GM12878 (cell line): ENCODE measurements at regions not wholly inside any gene's neighbourhood (a gene's known extent, or its start where the extent isn't known, plus 50 kb on each side); places are given as distances from the start of the nearest gene placed in this dataset.
"Not testable (repeated sequence)": the region's sequence is repeated elsewhere in the genome, so short reads cannot be mapped to it uniquely, and the experiment has no call there.

ENCODE experiments used
- ATAC-seq: fragments of 200-7000 bp; cut with Tn5 transposase; 3 replicates; pipeline ENCODE4 v1.9.1; 2020; ENCODE audit warnings: mild to moderate bottlenecking, moderate library complexity
- BruUV-seq: library from RNA; stranded (reverse); fragments of 400-500 nt; replicated peaks from 2 replicates; lab custom pipeline; 2021; lab: Mats Ljungman, UMichigan
- CTCF ChIA-PET: fragments of 300-600 bp; sonication (Branson Sonifier 250); formaldehyde crosslinking; extraction: SDS; loops from one replicate; lab custom pipeline; 2021; ENCODE audit warnings: inconsistent platforms; lab: Yijun Ruan, JAX
- POLR2A ChIA-PET: fragments of 350-600 bp; formaldehyde crosslinking; extraction: SDS; loops from one replicate; lab custom pipeline; 2021; ENCODE audit warnings: inconsistent platforms; lab: Charles Lee
- RAD21 ChIA-PET: fragments of 300-600 bp; sonication (Branson Sonifier 250); formaldehyde crosslinking; loops from one replicate; lab custom pipeline; 2023; ENCODE audit warnings: antibody characterized with exemption; ENCODE audit not compliant: unreplicated experiment; lab: Charles Lee
- SMC1A ChIA-PET: fragments of 300-600 bp; sonication (Branson Sonifier 250); formaldehyde crosslinking; loops from one replicate; lab custom pipeline; 2023; ENCODE audit not compliant: unreplicated experiment, uncharacterized antibody; lab: Charles Lee
- DNase-seq: peaks from one replicate; pipeline ENCODE4 v3.0.0-alpha.2; 2011; ENCODE audit warnings: low read depth, low spot score
- FAIRE-seq: peaks from 3 replicates; lab custom pipeline; 2011; peaks lifted over from hg19 to GRCh38; lab: Jason Lieb, UNC
- H2AFZ ChIP-seq: 2 replicates; pipeline ENCODE4 v1.6.0; 2011; ENCODE audit warnings: low read depth, low read length, control low read depth; ENCODE audit not compliant: control insufficient read depth
- H3K27ac ChIP-seq: 2 replicates; pipeline ENCODE4 v1.5.1; 2011; ENCODE audit warnings: control low read depth; ENCODE audit not compliant: control insufficient read depth, insufficient read depth
- H3K27me3 ChIP-seq, 2 experiments: replicated peaks in 1 of 2; 2 replicates each; pipeline versions ENCODE4 v1.6.0 to v1.6.1; 2011; ENCODE audit warnings: low read length in 1 of 2; ENCODE audit not compliant: control insufficient read depth in 2 of 2, insufficient read depth in 2 of 2
- H3K36me3 ChIP-seq, 2 experiments: 2 replicates each; pipeline ENCODE4 v1.5.1; 2011; ENCODE audit warnings: low read length in 1 of 2; ENCODE audit not compliant: control insufficient read depth in 2 of 2, insufficient read depth in 2 of 2
- H3K4me1 ChIP-seq: 2 replicates; pipeline ENCODE4 v1.6.1; 2011; ENCODE audit warnings: mild to moderate bottlenecking, low read length, moderate library complexity, mixed read lengths; ENCODE audit not compliant: control insufficient read depth, insufficient read depth
- H3K4me2 ChIP-seq: 2 replicates; pipeline ENCODE4 v1.6.0; 2011; ENCODE audit warnings: control low read depth; ENCODE audit not compliant: control insufficient read depth, insufficient read depth
- H3K4me3 ChIP-seq: fragments of 200-600 bp; sonication (generic); 2 replicates; pipeline ENCODE4 v1.5.1; 2016
- H3K79me2 ChIP-seq: 2 replicates; pipeline ENCODE4 v1.6.0; 2011; ENCODE audit warnings: low read length; ENCODE audit not compliant: control insufficient read depth, insufficient read depth
- H3K9ac ChIP-seq: 2 replicates; pipeline ENCODE4 v1.8.0; 2011; ENCODE audit warnings: low read length, control low read depth, mixed read lengths; ENCODE audit not compliant: control insufficient read depth, insufficient read depth
- H3K9me3 ChIP-seq: replicated peaks from 3 replicates; pipeline ENCODE4 v1.5.1; 2011; ENCODE audit warnings: mild to moderate bottlenecking, low read length; ENCODE audit not compliant: control insufficient read depth, insufficient read depth
- H4K20me1 ChIP-seq: 2 replicates; pipeline ENCODE4 v1.6.0; 2011; ENCODE audit not compliant: control insufficient read depth, insufficient read depth
- BCL11A ChIP-seq: IDR thresholded peaks from 2 replicates; pipeline ENCODE4 v1.6.1; 2011; ENCODE audit warnings: low read depth, low read length
- CBFB ChIP-seq: IDR thresholded peaks from 2 replicates; pipeline ENCODE4 v1.6.1; 2016; ENCODE audit warnings: antibody characterized with exemption, low read depth
- CREM ChIP-seq: IDR thresholded peaks from 2 replicates; pipeline ENCODE4 v1.6.1; 2014; ENCODE audit warnings: antibody characterized with exemption, low read depth
- EED ChIP-seq: sonication (generic); IDR thresholded peaks from 2 replicates; pipeline ENCODE4 v1.6.1; 2016; ENCODE audit warnings: antibody characterized with exemption, low read depth
- ETV6 ChIP-seq, 2 experiments: fragments of 450-650 bp in 1 of 2; IDR thresholded peaks in 1 of 2; conservative IDR thresholded peaks in 1 of 2; 2 replicates each; pipeline ENCODE4 v1.6.1; 2014; ENCODE audit warnings: antibody characterized with exemption in 1 of 2, borderline replicate concordance in 1 of 2, low read depth in 1 of 2, mild to moderate bottlenecking in 1 of 2, moderate library complexity in 1 of 2
- HDGF ChIP-seq: fragments of 450-650 bp; IDR thresholded peaks from 2 replicates; pipeline ENCODE4 v1.6.1; 2016; ENCODE audit warnings: antibody characterized with exemption
- IKZF1 ChIP-seq: fragments of 450-650 bp; conservative IDR thresholded peaks from 2 replicates; pipeline ENCODE4 v1.6.1; 2017; ENCODE audit warnings: antibody characterized with exemption, mild to moderate bottlenecking
- KLF5 ChIP-seq: fragments of 450-650 bp; IDR thresholded peaks from 2 replicates; pipeline ENCODE4 v1.6.1; 2014; ENCODE audit warnings: mild to moderate bottlenecking; ENCODE audit not compliant: partially characterized antibody
- MTA3 ChIP-seq: IDR thresholded peaks from 2 replicates; pipeline ENCODE4 v1.6.1; 2012; ENCODE audit warnings: low read length, inconsistent platforms, borderline replicate concordance
- NBN ChIP-seq: fragments of 450-650 bp; IDR thresholded peaks from 2 replicates; pipeline ENCODE4 v1.6.1; 2016
- PAX5 ChIP-seq: IDR thresholded peaks from 2 replicates; pipeline ENCODE4 v1.6.1; 2011; ENCODE audit warnings: low read depth, low read length, borderline replicate concordance
- RAD51 ChIP-seq: fragments of 450-650 bp; IDR thresholded peaks from 2 replicates; pipeline ENCODE4 v1.6.1; 2016; ENCODE audit warnings: moderate library complexity, mild to moderate bottlenecking, inconsistent platforms
- SMAD1 ChIP-seq: fragments of 450-650 bp; IDR thresholded peaks from 2 replicates; pipeline ENCODE4 v1.6.1; 2018; ENCODE audit warnings: mild to moderate bottlenecking, low read depth; ENCODE audit not compliant: partially characterized antibody
- TCF7 ChIP-seq: IDR thresholded peaks from 2 replicates; pipeline ENCODE4 v1.6.1; 2014; ENCODE audit warnings: antibody characterized with exemption, borderline replicate concordance
- YY1 ChIP-seq: IDR thresholded peaks from 2 replicates; pipeline ENCODE4 v1.6.1; 2011; ENCODE audit warnings: low read depth, mild to moderate bottlenecking, low read length
- ZNF687 ChIP-seq: fragments of 450-650 bp; IDR thresholded peaks from 2 replicates; pipeline ENCODE4 v1.6.1; 2017; ENCODE audit warnings: mild to moderate bottlenecking, moderate library complexity
- ZZZ3 ChIP-seq: IDR thresholded peaks from 2 replicates; pipeline ENCODE4 v1.6.1; 2011; ENCODE audit warnings: low read depth; ENCODE audit not compliant: control insufficient read depth, insufficient read length
- WGBS: methylation state at CpG from one replicate; pipeline ENCODE4 v1.1.6; 2016; ENCODE audit warnings: low lambda C conversion rate; ENCODE audit not compliant: insufficient replicate concordance, insufficient coverage; ENCODE audit errors: missing lambda C conversion rate; 5-methylcytosine and 5-hydroxymethylcytosine counted together
- in situ Hi-C: fragments of 300-500 bp; cut with MboI; formaldehyde crosslinking; loops from 9 replicates; pipeline ENCODE4 v1.14.3; 2018; ENCODE audit warnings: mixed read lengths
- intact Hi-C: fragments of 100-400 bp; cut with micrococcal nuclease; formaldehyde crosslinking; loops from one replicate; pipeline ENCODE4 v1.14.2; 2022; ENCODE audit not compliant: unreplicated experiment

- in situ Hi-C loops: not testable (repeated sequence)
These were observed 152.2 kb upstream of the NAMPT start for GRCh38 chr7:106436933-106437332.

GRCh38 chr7:106433377-106433776 is 148.6 kb upstream of the NAMPT start:
- no peak for FAIRE-seq
- no peak overlapping the region for H3K4me2 ChIP-seq
- H4K20me1 ChIP-seq: no peaks in the 10 kb centered on the region
- intact Hi-C loops: no loop called here
- BruUV-seq: no TSS peak
- in situ Hi-C loops: no loop called here
- CTCF ChIA-PET: interaction anchor here (1.2 kb wide), 1 partner anchor 109 kb away, joined by 4 read pairs; no protein-coding TSS in a partner anchor
- no peak overlapping the region for H2AFZ ChIP-seq
- SMC1A ChIA-PET: interaction anchor here (1.1 kb wide), 1 partner anchor 33 kb away, joined by 3 read pairs; no protein-coding TSS in a partner anchor
- no peaks in the 10 kb centered on the region for H3K4me1 ChIP-seq
- no peaks in the 10 kb centered on the region for H3K9me3 ChIP-seq
- no peak overlapping the region for H3K9ac ChIP-seq
- POLR2A ChIA-PET: no interaction called here
- H3K27ac ChIP-seq: no peak overlapping the region
- H3K4me3 ChIP-seq: no peak overlapping the region
- no peaks in the 10 kb centered on the region for H3K27me3 ChIP-seq
- no peaks in the 10 kb centered on the region for H3K36me3 ChIP-seq
- no peak for DNase-seq
- WGBS: 5% methylated on average over 2 of the region's 2 CpGs
- 0 out of 3 replicates have a peak, but pooled peaks have one; percentile 25 for ATAC-seq
- no peaks in the 10 kb centered on the region for H3K79me2 ChIP-seq
- RAD21 ChIA-PET: interaction anchor here (1.5 kb wide), 1 partner anchor 31 kb away, joined by 5 read pairs; no protein-coding TSS in a partner anchor
- TF ChIP-seq TCF7 (no peak), IKZF1 (no peak), RAD51 (no peak), BCL11A (no peak), PAX5 (no peak), HDGF (no peak), MTA3 (no peak), YY1 (no peak), ZNF687 (no peak), KLF5 (no peak), CREM (no peak), SMAD1 (no peak), CBFB (no peak), ETV6 (conservative IDR thresholded peaks at IDR 0.05 in 1 of 2, IDR thresholded peaks at IDR 0.05 in 1 of 2; ENCODE audit: borderline replicate concordance in 1 of 2, low read depth in 1 of 2) (no peak), EED (no peak), ZZZ3 (no peak), NBN (no peak)

More at GRCh38 chr7:106436933-106437332, 152.2 kb upstream of the NAMPT start:
- SMC1A ChIA-PET, H3K4me2 ChIP-seq, H2AFZ ChIP-seq, H3K79me2 ChIP-seq, H3K4me1 ChIP-seq, FAIRE-seq, H4K20me1 ChIP-seq, POLR2A ChIA-PET, RAD21 ChIA-PET, ATAC-seq, H3K27ac ChIP-seq, H3K4me3 ChIP-seq, CTCF ChIA-PET, H3K36me3 ChIP-seq, H3K9ac ChIP-seq, H3K27me3 ChIP-seq, intact Hi-C loops, BruUV-seq, H3K9me3 ChIP-seq, DNase-seq: not testable (repeated sequence)
- WGBS: 46% methylated on average over 2 of the region's 2 CpGs
